Lung (tissue), 11 donors: ENCODE measurements at regions not wholly inside any gene's neighbourhood (a gene's known extent, or its start where the extent isn't known, plus 50 kb on each side); places are given as distances from the start of the nearest gene placed in this dataset.

Experiments used
- ATAC-seq: fragments of 200-7000 bp; cut with Tn5 transposase; one replicate; pipeline ENCODE4 v1.9.1; 2020; ENCODE audit warnings: moderate number of reproducible peaks; ENCODE audit not compliant: insufficient read depth, low FRiP score
- DNase-seq, 3 donors: peaks; one replicate each; pipeline ENCODE4 v3.0.0-alpha.2; 2013 to 2017
- H3K27ac ChIP-seq, 2 donors: one replicate each; pipeline ENCODE4 v1.5.1; 2013; ENCODE audit warnings: mild to moderate bottlenecking in 2 of 2, moderate library complexity in 2 of 2, control low read depth in 1 of 2, inconsistent platforms in 1 of 2, low read depth in 1 of 2, low read length in 1 of 2
- H3K27me3 ChIP-seq, 3 donors: one replicate each; pipeline ENCODE4 v1.5.1; 2013; ENCODE audit warnings: low read length in 2 of 3; ENCODE audit not compliant: control insufficient read depth in 3 of 3, insufficient read depth in 3 of 3
- H3K36me3 ChIP-seq, 4 donors: one replicate each; pipeline ENCODE4 v1.5.1; 2013; ENCODE audit warnings: low read length in 4 of 4, mild to moderate bottlenecking in 1 of 4, moderate library complexity in 1 of 4; ENCODE audit not compliant: control insufficient read depth in 4 of 4, insufficient read depth in 4 of 4
- H3K4me1 ChIP-seq, 5 donors: one replicate each; pipeline ENCODE4 v1.5.1; 2013; ENCODE audit warnings: low read length in 5 of 5, mild to moderate bottlenecking in 2 of 5, moderate library complexity in 1 of 5; ENCODE audit not compliant: control insufficient read depth in 5 of 5, insufficient read depth in 5 of 5
- H3K4me3 ChIP-seq: one replicate; pipeline ENCODE4 v1.5.1; 2013; ENCODE audit warnings: mild to moderate bottlenecking, control low read depth, moderate library complexity
- H3K9ac ChIP-seq, 2 donors: one replicate each; pipeline ENCODE4 v1.5.1; 2013; ENCODE audit warnings: low read length in 2 of 2, control low read depth in 1 of 2; ENCODE audit not compliant: insufficient read depth in 1 of 2
- H3K9me3 ChIP-seq, 4 donors: one replicate each; pipeline ENCODE4 v1.5.1; 2013; ENCODE audit warnings: low read length in 3 of 4, mild to moderate bottlenecking in 1 of 4, moderate library complexity in 1 of 4; ENCODE audit not compliant: control insufficient read depth in 4 of 4, insufficient read depth in 3 of 4
- WGBS, 2 donors: extraction: QIAGEN DNeasy Blood & Tissue Kit; methylation state at CpG; one replicate each; pipeline ENCODE4 v1.1.7; 2013; 5-methylcytosine and 5-hydroxymethylcytosine counted together
- TF ChIP-seq, protein P1 (sequence below): IDR thresholded peaks from 2 replicates; pipeline ENCODE4 v1.5.1; 2012; ENCODE audit warnings: mild to moderate bottlenecking; ENCODE audit errors: control extremely low read depth, extremely low read depth
- donor health status: control.
- donor health status: control.
- donor health status: Bipolar disorder and iron deficiency.
- donor health status: healthy.
- donor health status: DM: yes; HTN: yes; CAD: no.

- TF ChIP-seq, protein P1, sequence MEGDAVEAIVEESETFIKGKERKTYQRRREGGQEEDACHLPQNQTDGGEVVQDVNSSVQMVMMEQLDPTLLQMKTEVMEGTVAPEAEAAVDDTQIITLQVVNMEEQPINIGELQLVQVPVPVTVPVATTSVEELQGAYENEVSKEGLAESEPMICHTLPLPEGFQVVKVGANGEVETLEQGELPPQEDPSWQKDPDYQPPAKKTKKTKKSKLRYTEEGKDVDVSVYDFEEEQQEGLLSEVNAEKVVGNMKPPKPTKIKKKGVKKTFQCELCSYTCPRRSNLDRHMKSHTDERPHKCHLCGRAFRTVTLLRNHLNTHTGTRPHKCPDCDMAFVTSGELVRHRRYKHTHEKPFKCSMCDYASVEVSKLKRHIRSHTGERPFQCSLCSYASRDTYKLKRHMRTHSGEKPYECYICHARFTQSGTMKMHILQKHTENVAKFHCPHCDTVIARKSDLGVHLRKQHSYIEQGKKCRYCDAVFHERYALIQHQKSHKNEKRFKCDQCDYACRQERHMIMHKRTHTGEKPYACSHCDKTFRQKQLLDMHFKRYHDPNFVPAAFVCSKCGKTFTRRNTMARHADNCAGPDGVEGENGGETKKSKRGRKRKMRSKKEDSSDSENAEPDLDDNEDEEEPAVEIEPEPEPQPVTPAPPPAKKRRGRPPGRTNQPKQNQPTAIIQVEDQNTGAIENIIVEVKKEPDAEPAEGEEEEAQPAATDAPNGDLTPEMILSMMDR: no peak
- no peaks in the 10 kb centered on the region for H3K36me3 ChIP-seq
- ATAC-seq (no peak), DNase-seq (no peak)
- WGBS, 2 donors: 68 to 85% methylated on average over 7 of the region's 7 CpGs
- H3K4me3 ChIP-seq: no peak overlapping the region
- no peaks in the 10 kb centered on the region for H3K9me3 ChIP-seq
- no peaks in the 10 kb centered on the region for H3K4me1 ChIP-seq
- no peak overlapping the region for H3K27ac ChIP-seq
- H3K9ac ChIP-seq: no peak overlapping the region
- no peaks in the 10 kb centered on the region for H3K27me3 ChIP-seq
Observed at GRCh38 chr1:238360474-238360873, 469.8 kb upstream of the ZP4 start.

DNA sequence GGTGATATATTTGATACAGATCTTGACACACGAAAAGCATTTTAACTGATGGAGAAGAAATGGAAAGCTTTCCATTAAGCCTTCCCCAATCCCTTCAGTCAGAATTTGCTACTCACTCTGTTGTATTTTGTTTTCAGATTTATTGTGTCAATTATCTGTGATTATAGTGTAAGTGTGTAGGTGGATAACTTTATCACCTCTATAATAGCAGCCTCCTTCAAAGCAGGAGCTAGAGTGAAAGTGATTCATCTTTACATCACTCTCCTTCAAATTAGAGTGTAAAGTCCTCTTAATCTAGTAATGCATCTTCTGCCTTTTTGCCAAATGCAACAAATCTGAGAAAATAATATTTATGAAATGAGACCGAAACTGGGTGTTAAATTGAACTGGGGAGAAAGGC is 459.7 kb upstream of the ZP4 start:
- TF ChIP-seq, protein P1: no peak
- WGBS, 2 donors: 90 to 91% methylated on average over 2 of the region's 2 CpGs
- Histone ChIP-seq H3K36me3 (no peaks in the 10 kb centered on the region), H3K4me3 (no peak overlapping the region), H3K27ac (no peak overlapping the region), H3K9ac (no peak overlapping the region), H3K4me1 (no peaks in the 10 kb centered on the region), H3K27me3 (no peaks in the 10 kb centered on the region), H3K9me3 (peaks cover 0 to 3% (median 1%) of the 10 kb centered on the region in 4 donors)
- ATAC-seq (no peak), DNase-seq (no peak)

DNA sequence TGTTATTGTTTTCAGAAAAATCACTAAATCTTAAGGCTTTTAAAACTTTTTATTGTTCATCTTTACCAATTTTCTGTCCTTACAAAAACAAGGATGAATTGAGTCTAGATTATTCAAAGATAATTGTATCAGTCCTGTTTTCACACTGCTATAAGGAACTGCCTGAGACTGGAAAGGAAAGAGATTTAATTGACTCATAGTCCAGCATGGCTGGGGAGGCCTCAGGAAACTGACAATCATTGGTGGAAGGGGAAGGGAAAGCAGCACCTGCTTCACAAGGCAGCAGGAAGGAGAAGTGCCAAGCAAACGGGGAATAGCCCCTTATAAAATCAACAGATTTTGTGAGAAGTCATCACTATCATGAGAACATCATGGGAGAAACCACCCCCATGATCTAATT is 455.6 kb upstream of the ZP4 start:
- H3K9ac ChIP-seq: no peak overlapping the region
- TF ChIP-seq, protein P1: no peak
- H3K36me3 ChIP-seq: no peaks in the 10 kb centered on the region
- no peaks in the 10 kb centered on the region for H3K27me3 ChIP-seq
- no peak for ATAC-seq
- no peak overlapping the region for H3K4me3 ChIP-seq
- H3K27ac ChIP-seq: no peak overlapping the region
- no peak for DNase-seq
- H3K4me1 ChIP-seq: no peaks in the 10 kb centered on the region
- no peaks in the 10 kb centered on the region for H3K9me3 ChIP-seq
- 48 to 52% methylated on average over 1 of the region's 1 CpG for WGBS, 2 donors

DNA sequence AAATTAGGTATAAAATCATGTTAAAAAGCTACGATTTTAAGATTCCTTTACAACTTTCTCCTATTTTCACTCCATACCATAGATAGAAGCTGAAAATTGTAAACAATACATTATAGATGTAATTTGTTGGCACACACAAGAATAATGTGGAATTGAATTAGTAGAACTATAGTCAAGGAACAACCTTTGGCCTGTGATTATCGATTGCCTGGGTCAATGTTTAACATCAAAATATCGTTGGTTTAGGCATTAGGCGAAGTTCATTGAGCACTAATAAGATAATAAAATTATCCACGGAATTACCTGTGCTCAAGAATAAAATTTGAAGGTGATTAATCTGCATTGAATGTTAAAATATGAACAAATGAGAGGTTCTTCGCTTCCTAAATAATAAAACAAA is 455.1 kb upstream of the ZP4 start:
- Histone ChIP-seq H3K36me3 (no peaks in the 10 kb centered on the region), H3K27me3 (no peaks in the 10 kb centered on the region), H3K4me1 (no peaks in the 10 kb centered on the region), H3K9me3 (no peaks in the 10 kb centered on the region), H3K27ac (no peak overlapping the region), H3K4me3 (no peak overlapping the region), H3K9ac (no peak overlapping the region)
- ATAC-seq (no peak), DNase-seq (no peak)
- WGBS, 2 donors: 84 to 86% methylated on average over 6 of the region's 6 CpGs
- TF ChIP-seq, protein P1: no peak
